Dermis blood vessel endothelial cell (primary cell): ENCODE measurements at regions not wholly inside any gene's neighbourhood (a gene's known extent, or its start where the extent isn't known, plus 50 kb on each side); places are given as distances from the start of the nearest gene placed in this dataset.

Source experiments
- DNase-seq: peaks from one replicate; pipeline ENCODE4 v3.0.0; 2010

- DNase-seq: no peak
Measured at GRCh38 chr2:129059476-129059875, 740.8 kb upstream of the HS6ST1 start.

GRCh38 chr2:129061069-129061768, 742.6 kb upstream of the HS6ST1 start:
- DNase-seq: no peak

- no peak for DNase-seq
Measured at GRCh38 chr2:129061769-129062121, 743.1 kb upstream of the HS6ST1 start.

- no peak for DNase-seq
Measured at GRCh38 chr2:129062146-129062912, 743.7 kb upstream of the HS6ST1 start.

GRCh38 chr2:129067070-129067469, 748.4 kb upstream of the HS6ST1 start:
- DNase-seq: no peak

- no peak for DNase-seq
Measured at GRCh38 chr2:129067953-129068352, 749.3 kb upstream of the HS6ST1 start.

- no peak for DNase-seq
Measured at GRCh38 chr2:129068543-129068942, 749.9 kb upstream of the HS6ST1 start.

GRCh38 chr2:129069875-129070594, 751.4 kb upstream of the HS6ST1 start:
- DNase-seq: no peak

GRCh38 chr2:129070663-129071062, 752.0 kb upstream of the HS6ST1 start:
- no peak for DNase-seq

- DNase-seq: no peak
Measured at GRCh38 chr2:129071531-129071930, 752.9 kb upstream of the HS6ST1 start.

GRCh38 chr2:129074298-129074920, 755.7 kb upstream of the HS6ST1 start:
- no peak for DNase-seq

GRCh38 chr2:129078548-129078947, 759.9 kb upstream of the HS6ST1 start:
- no peak for DNase-seq

GRCh38 chr2:129080715-129081476, 762.2 kb upstream of the HS6ST1 start:
- no peak for DNase-seq

GRCh38 chr2:129085386-129085785, 766.7 kb upstream of the HS6ST1 start:
- DNase-seq: no peak

- no peak for DNase-seq
Measured at GRCh38 chr2:129087133-129087813, 768.6 kb upstream of the HS6ST1 start.

GRCh38 chr2:129091620-129092019, 773.0 kb upstream of the HS6ST1 start:
- DNase-seq: no peak

GRCh38 chr2:129092956-129093355, 774.3 kb upstream of the HS6ST1 start:
- DNase-seq: no peak

- no peak for DNase-seq
Measured at GRCh38 chr2:129101186-129101585, 782.5 kb upstream of the HS6ST1 start.

GRCh38 chr2:129103936-129104878, 785.5 kb upstream of the HS6ST1 start:
- DNase-seq: no peak

GRCh38 chr2:129112181-129112580, 793.5 kb upstream of the HS6ST1 start:
- no peak for DNase-seq

- DNase-seq: no peak
Measured at GRCh38 chr2:129113776-129114175, 795.1 kb upstream of the HS6ST1 start.
